ENCODE measurements at regions not wholly inside any gene's neighbourhood (a gene's known extent, or its start where the extent isn't known, plus 50 kb on each side); places are given as distances from the start of the nearest gene placed in this dataset.

DNA sequence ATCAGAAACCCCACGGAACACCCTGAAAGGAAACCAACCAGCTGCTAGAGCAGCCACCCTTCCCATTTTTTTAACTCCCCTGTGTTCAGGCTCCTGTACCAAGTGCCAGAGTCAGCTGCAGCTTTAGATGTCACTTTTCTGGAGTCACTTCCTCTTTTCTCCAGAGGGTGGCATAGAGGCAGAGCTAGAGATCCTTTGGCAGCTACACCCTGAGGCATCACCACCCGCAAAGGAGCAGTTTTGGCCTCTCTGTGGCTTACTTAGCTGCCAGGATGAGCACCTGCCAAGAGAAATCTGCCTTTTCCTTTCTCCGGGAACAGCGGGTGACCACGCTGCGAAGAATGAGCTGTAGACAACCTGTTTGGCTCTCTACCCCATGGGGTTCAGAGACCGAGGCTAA lies 58.0 kb upstream of the CHRDL1 start:
- Histone ChIP-seq H3K4ac (ENCODE audit: low read depth, low read length) (no peak overlapping the region), H3K23ac (ENCODE audit: low read depth, low read length) (no peak overlapping the region), H4K20me1 (ENCODE audit: insufficient read depth, low read length) (no peaks in the 10 kb centered on the region), H2BK15ac (ENCODE audit: low read depth, low read length) (no peak overlapping the region), H4K8ac (ENCODE audit: low read depth in 2 of 2, low read length in 2 of 2) (no peak overlapping the region), H2BK5ac (ENCODE audit: low read depth, low read length, poor library complexity, severe bottlenecking) (no peak overlapping the region), H2BK120ac (ENCODE audit: low read depth, low read length) (no peak overlapping the region), H3K4me1 (ENCODE audit: control insufficient read depth, insufficient read depth, low read length) (no peaks in the 10 kb centered on the region), H2AK9ac (replicated peaks; ENCODE audit: low read depth, low read length, poor library complexity) (no peak overlapping the region), H4K91ac (ENCODE audit: insufficient read depth, low read depth, low read length) (no peak overlapping the region), H3K56ac (ENCODE audit: extremely low read depth, insufficient read depth, low read length) (no peak overlapping the region), H3K9me1 (ENCODE audit: insufficient read depth, low read length) (no peaks in the 10 kb centered on the region), H3K18ac (ENCODE audit: low read depth, low read length) (no peak overlapping the region), H3K9ac (ENCODE audit: low read depth, low read length) (no peak overlapping the region), H3K14ac (replicated peaks; ENCODE audit: low read depth, low read length) (no peak overlapping the region), H2AFZ (replicated peaks; ENCODE audit: low read length, poor library complexity) (no peak overlapping the region), H2AK5ac (ENCODE audit: low read depth, low read length) (no peak overlapping the region), H4K5ac (ENCODE audit: low read depth, low read length) (no peak overlapping the region), H3K9me3 (ENCODE audit: control insufficient read depth, insufficient read depth, low read length) (no peaks in the 10 kb centered on the region), H3K79me1 (ENCODE audit: low read depth in 1 of 2, low read length in 2 of 2) (no peaks in the 10 kb centered on the region), H3K4me3 (ENCODE audit: insufficient read depth, low read depth, low read length) (no peak overlapping the region), H3K36me3 (ENCODE audit: control insufficient read depth, insufficient read depth, low read length) (no peaks in the 10 kb centered on the region), H3K4me2 (ENCODE audit: low read depth, low read length) (no peak overlapping the region), H2BK20ac (ENCODE audit: low read depth, low read length) (no peak overlapping the region), H3K27me3 (ENCODE audit: control insufficient read depth, insufficient read depth, low read length) (peaks cover 24% of the 10 kb centered on the region), H3K27ac (ENCODE audit: insufficient read depth, low read length) (no peak overlapping the region)
- no TSS peak for BruUV-seq (replicated peaks)
- TF ChIP-seq RCOR1 (IDR thresholded peaks at IDR 0.05; ENCODE audit: insufficient replicate concordance, low read length) (no peak), RFX5 (IDR thresholded peaks at IDR 0.05; ENCODE audit: low read depth, low read length) (no peak), ELK1 (IDR thresholded peaks at IDR 0.05; ENCODE audit: borderline replicate concordance, low read depth, low read length) (no peak), SMC3 (IDR thresholded peaks at IDR 0.05; ENCODE audit: low read depth, low read length) (0 out of 2 replicates have a peak, but pooled peaks have one; percentile 14), MAZ (IDR thresholded peaks at IDR 0.05; ENCODE audit: borderline replicate concordance, low read depth, low read length) (no peak)
- TF ChIP-seq, protein P1, sequence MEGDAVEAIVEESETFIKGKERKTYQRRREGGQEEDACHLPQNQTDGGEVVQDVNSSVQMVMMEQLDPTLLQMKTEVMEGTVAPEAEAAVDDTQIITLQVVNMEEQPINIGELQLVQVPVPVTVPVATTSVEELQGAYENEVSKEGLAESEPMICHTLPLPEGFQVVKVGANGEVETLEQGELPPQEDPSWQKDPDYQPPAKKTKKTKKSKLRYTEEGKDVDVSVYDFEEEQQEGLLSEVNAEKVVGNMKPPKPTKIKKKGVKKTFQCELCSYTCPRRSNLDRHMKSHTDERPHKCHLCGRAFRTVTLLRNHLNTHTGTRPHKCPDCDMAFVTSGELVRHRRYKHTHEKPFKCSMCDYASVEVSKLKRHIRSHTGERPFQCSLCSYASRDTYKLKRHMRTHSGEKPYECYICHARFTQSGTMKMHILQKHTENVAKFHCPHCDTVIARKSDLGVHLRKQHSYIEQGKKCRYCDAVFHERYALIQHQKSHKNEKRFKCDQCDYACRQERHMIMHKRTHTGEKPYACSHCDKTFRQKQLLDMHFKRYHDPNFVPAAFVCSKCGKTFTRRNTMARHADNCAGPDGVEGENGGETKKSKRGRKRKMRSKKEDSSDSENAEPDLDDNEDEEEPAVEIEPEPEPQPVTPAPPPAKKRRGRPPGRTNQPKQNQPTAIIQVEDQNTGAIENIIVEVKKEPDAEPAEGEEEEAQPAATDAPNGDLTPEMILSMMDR (conservative IDR thresholded peaks at IDR 0.05; ENCODE audit: low read depth, low read length): 0 out of 2 replicates have a peak, but pooled peaks have one; percentile 24
- CTCF ChIA-PET: interaction anchor here (1.4 kb wide), 1 partner anchor 404 kb away, joined by 4 read pairs; no protein-coding TSS in a partner anchor
- WGBS, 2 experiments (ENCODE audit: extremely low coverage in 2 of 2, insufficient read length in 1 of 2): 0% methylated on average over 1 of the region's 7 CpGs; no CpG with 5 or more reads in 1 of the 2 experiments
- in situ Hi-C loops (cut with MboI; ENCODE audit: low sequenced_read_pairs): loop anchor here (10.0 kb wide), 2 partner anchors 391 to 699 kb away; no protein-coding TSS in a partner anchor
- DNase-seq (no peak), ATAC-seq (ENCODE audit: low read depth) (0 out of 2 replicates have a peak, but pooled peaks have one; percentile 29)
- dilution Hi-C loops (cut with HindIII; ENCODE audit: low sequenced_read_pairs, unreplicated experiment): no loop called here
- intact Hi-C loops (cut with micrococcal nuclease): loop anchor here (5.0 kb wide), 2 partner anchors 249 to 389 kb away; no protein-coding TSS in a partner anchor
- POLR2A ChIA-PET (ENCODE audit: unreplicated experiment): no interaction called here
